H9 (cell line): ENCODE measurements at regions not wholly inside any gene's neighbourhood (a gene's known extent, or its start where the extent isn't known, plus 50 kb on each side); places are given as distances from the start of the nearest gene placed in this dataset.

ENCODE experiments used
- DNase-seq: peaks from one replicate; pipeline ENCODE4 v3.0.0-alpha.2; 2017
- H2AFZ ChIP-seq: one replicate; pipeline ENCODE4 v1.6.1; 2013; ENCODE audit warnings: mild to moderate bottlenecking, low read length, control low read depth, moderate library complexity
- H2AK5ac ChIP-seq: 2 replicates; pipeline ENCODE4 v1.6.1; 2013; ENCODE audit warnings: low read length, control low read depth, mixed read lengths; ENCODE audit not compliant: insufficient read length
- H2BK120ac ChIP-seq: one replicate; pipeline ENCODE4 v1.6.1; 2013; ENCODE audit warnings: low read depth, mild to moderate bottlenecking, low read length, control low read depth, inconsistent platforms; ENCODE audit not compliant: poor library complexity, severe bottlenecking
- H2BK12ac ChIP-seq: 2 replicates; pipeline ENCODE4 v1.6.1; 2013; ENCODE audit warnings: low read length, control low read depth, mixed read lengths, low read depth; ENCODE audit not compliant: insufficient read length
- H2BK15ac ChIP-seq: 2 replicates; pipeline ENCODE4 v1.6.1; 2013; ENCODE audit warnings: low read depth, low read length, control low read depth
- H2BK20ac ChIP-seq: one replicate; pipeline ENCODE4 v1.6.1; 2013; ENCODE audit warnings: low read depth, mild to moderate bottlenecking, low read length, control low read depth, inconsistent platforms; ENCODE audit not compliant: poor library complexity, severe bottlenecking
- H2BK5ac ChIP-seq: 2 replicates; pipeline ENCODE4 v1.6.1; 2013; ENCODE audit warnings: low read length, control low read depth, mixed read lengths; ENCODE audit not compliant: insufficient read length
- H3K14ac ChIP-seq: 2 replicates; pipeline ENCODE4 v1.6.1; 2013; ENCODE audit warnings: low read length, control low read depth; ENCODE audit not compliant: insufficient read depth
- H3K18ac ChIP-seq: 2 replicates; pipeline ENCODE4 v1.6.1; 2013; ENCODE audit warnings: low read depth, mild to moderate bottlenecking, mixed read lengths, low read length, control low read depth; ENCODE audit not compliant: insufficient read length
- H3K23ac ChIP-seq: 2 replicates; pipeline ENCODE4 v1.6.1; 2013; ENCODE audit warnings: low read length, control low read depth, mixed read lengths, low read depth; ENCODE audit not compliant: insufficient read length
- H3K23me2 ChIP-seq: 2 replicates; pipeline ENCODE4 v1.6.1; 2013; ENCODE audit warnings: low read depth, mild to moderate bottlenecking, mixed read lengths, low read length, control low read depth; ENCODE audit not compliant: insufficient read length, poor library complexity, severe bottlenecking
- H3K27ac ChIP-seq: 2 replicates; pipeline ENCODE4 v1.5.1; 2013; ENCODE audit warnings: low read length, control low read depth, mixed read lengths, low read depth; ENCODE audit not compliant: insufficient read length
- H3K27me3 ChIP-seq: 2 replicates; pipeline ENCODE4 v1.6.1; 2013; ENCODE audit warnings: low read length, control low read depth, inconsistent platforms; ENCODE audit not compliant: insufficient read depth
- H3K4ac ChIP-seq: 2 replicates; pipeline ENCODE4 v1.6.1; 2013; ENCODE audit warnings: low read depth, mild to moderate bottlenecking, control low read depth, inconsistent platforms, low read length, moderate library complexity
- H3K4me1 ChIP-seq: 2 replicates; pipeline ENCODE4 v1.6.1; 2013; ENCODE audit warnings: low read length, control low read depth, inconsistent platforms; ENCODE audit not compliant: insufficient read depth
- H3K4me2 ChIP-seq: 2 replicates; pipeline ENCODE4 v1.6.1; 2013; ENCODE audit warnings: low read length, control low read depth, mixed read lengths; ENCODE audit not compliant: insufficient read length, insufficient read depth
- H3K56ac ChIP-seq: 2 replicates; pipeline ENCODE4 v1.6.1; 2013; ENCODE audit warnings: low read depth, mild to moderate bottlenecking, mixed read lengths, low read length, control low read depth; ENCODE audit not compliant: insufficient read length
- H3K79me1 ChIP-seq: 2 replicates; pipeline ENCODE4 v1.6.1; 2013; ENCODE audit warnings: low read depth, mild to moderate bottlenecking, moderate library complexity, low read length, control low read depth, inconsistent platforms; ENCODE audit not compliant: insufficient read depth, poor library complexity, severe bottlenecking
- H3K79me2 ChIP-seq: 2 replicates; pipeline ENCODE4 v1.6.1; 2013; ENCODE audit warnings: low read length, control low read depth, inconsistent platforms; ENCODE audit not compliant: insufficient read depth
- H3K9ac ChIP-seq: 2 replicates; pipeline ENCODE4 v1.6.1; 2013; ENCODE audit warnings: low read length, control low read depth, mixed read lengths; ENCODE audit not compliant: insufficient read length; ENCODE audit errors: extremely low read depth
- H3K9me3 ChIP-seq: one replicate; pipeline ENCODE4 v1.6.1; 2013; ENCODE audit warnings: low read depth, low read length, inconsistent platforms; ENCODE audit not compliant: control insufficient read depth
- H3T11ph ChIP-seq: one replicate; pipeline ENCODE4 v1.6.1; 2013; ENCODE audit warnings: mild to moderate bottlenecking, low read length, control low read depth, inconsistent platforms
- H4K20me1 ChIP-seq: one replicate; pipeline ENCODE4 v1.6.1; 2013; ENCODE audit not compliant: control insufficient read depth, insufficient read length, insufficient read depth
- H4K5ac ChIP-seq: 2 replicates; pipeline ENCODE4 v1.6.1; 2013; ENCODE audit warnings: low read depth, mild to moderate bottlenecking, mixed read lengths, low read length, control low read depth; ENCODE audit not compliant: insufficient read length
- H4K8ac ChIP-seq: replicated peaks from 2 replicates; pipeline ENCODE4 v1.6.1; 2013; ENCODE audit warnings: low read length, control low read depth, mixed read lengths, low read depth; ENCODE audit not compliant: insufficient read length
- H4K91ac ChIP-seq: 2 replicates; pipeline ENCODE4 v1.6.1; 2013; ENCODE audit warnings: low read depth, mild to moderate bottlenecking, moderate library complexity, mixed read lengths, low read length, control low read depth; ENCODE audit not compliant: insufficient read length
- H3K27ac Mint-ChIP-seq, 3 experiments: 2 replicates in 2 of 3; 3 replicates in 1 of 3; pipeline ENCODE4 v1.8.0; 2020 to 2021; ENCODE audit warnings: mixed read lengths in 3 of 3, mild to moderate bottlenecking in 1 of 3, moderate library complexity in 1 of 3
- H3K27me3 Mint-ChIP-seq: 2 replicates; pipeline ENCODE4 v1.8.0; 2021; ENCODE audit warnings: low read depth, mild to moderate bottlenecking, moderate library complexity, mixed read lengths
- H3K36me3 Mint-ChIP-seq, 3 experiments: 2 replicates in 2 of 3; 3 replicates in 1 of 3; pipeline ENCODE4 v1.8.0; 2020 to 2021; ENCODE audit warnings: low read depth in 3 of 3, mixed read lengths in 3 of 3; ENCODE audit not compliant: insufficient read depth in 1 of 3
- H3K4me1 Mint-ChIP-seq, 2 experiments: 2 replicates each; pipeline ENCODE4 v1.8.0; 2020; ENCODE audit warnings: mixed read lengths in 2 of 2
- H3K4me3 Mint-ChIP-seq, 2 experiments: 2 replicates in 1 of 2; 3 replicates in 1 of 2; pipeline ENCODE4 v1.8.0; 2020 to 2021; ENCODE audit warnings: mild to moderate bottlenecking in 2 of 2, mixed read lengths in 2 of 2, moderate library complexity in 1 of 2
- H3K9me3 Mint-ChIP-seq, 2 experiments: 2 replicates in 1 of 2; 3 replicates in 1 of 2; pipeline ENCODE4 v1.8.0; 2020; ENCODE audit warnings: mild to moderate bottlenecking in 2 of 2, mixed read lengths in 2 of 2, moderate library complexity in 1 of 2
- CTCF ChIP-seq: fragments of 200-600 bp; sonication (generic); conservative IDR thresholded peaks from 3 replicates; pipeline ENCODE4 v1.8.0; 2021; ENCODE audit warnings: antibody characterized with exemption, mild to moderate bottlenecking
- WGBS: extraction: QIAGEN DNeasy Blood & Tissue Kit; methylation state at CpG from one replicate; pipeline ENCODE4 v1.1.7; 2013; ENCODE audit warnings: missing lambda C conversion rate, low lambda C conversion rate, mixed read lengths; ENCODE audit not compliant: insufficient read length; ENCODE audit errors: extremely low coverage; 5-methylcytosine and 5-hydroxymethylcytosine counted together

GRCh38 chr1:192442736-192443135 is 125.9 kb downstream of the RGS21 start:
- Histone ChIP-seq H3T11ph (no peak overlapping the region), H3K4me2 (no peak overlapping the region), H4K5ac (no peak overlapping the region), H3K9ac (no peak overlapping the region), H3K79me2 (no peaks in the 10 kb centered on the region), H2BK12ac (no peak overlapping the region), H2BK120ac (no peak overlapping the region), H3K9me3 (no peaks in the 10 kb centered on the region), H2BK20ac (no peak overlapping the region), H3K79me1 (no peaks in the 10 kb centered on the region), H3K23me2 (no peaks in the 10 kb centered on the region), H2AFZ (no peak overlapping the region), H3K14ac (no peak overlapping the region), H3K56ac (no peak overlapping the region), H3K4ac (no peak overlapping the region), H2BK15ac (no peak overlapping the region), H3K18ac (no peak overlapping the region), H4K8ac (no peak overlapping the region), H4K91ac (no peak overlapping the region), H4K20me1 (no peaks in the 10 kb centered on the region), H3K4me1 (peaks cover 3% of the 10 kb centered on the region), H2AK5ac (no peak overlapping the region), H3K27ac (no peak overlapping the region), H3K27me3 (no peaks in the 10 kb centered on the region), H2BK5ac (no peak overlapping the region), H3K23ac (no peak overlapping the region)
- H3K9me3 Mint-ChIP-seq, result no peaks in the 10 kb centered on the region
- peaks cover 3 to 4% of the 10 kb centered on the region in 2 experiments for H3K4me1 Mint-ChIP-seq
- H3K27ac Mint-ChIP-seq, result no peak overlapping the region
- no CpG with 5 or more reads among the region's 2 CpGs for WGBS
- no peaks in the 10 kb centered on the region for H3K36me3 Mint-ChIP-seq
- DNase-seq, result no peak
- H3K27me3 Mint-ChIP-seq, result no peaks in the 10 kb centered on the region; the same call in none of the 2 replicates
- no peak for TF ChIP-seq CTCF
- H3K4me3 Mint-ChIP-seq, result no peak overlapping the region
